Activated effector memory CD4-positive, alpha-beta T cell treated with Interleukin-2 at 50 U/mL for 16 hours (primary cell): ENCODE measurements at regions not wholly inside any gene's neighbourhood (a gene's known extent, or its start where the extent isn't known, plus 50 kb on each side); places are given as distances from the start of the nearest gene placed in this dataset.

Experiments
- DNase-seq: peaks from one replicate; pipeline ENCODE4 v3.0.0-alpha.2; 2020

- no peak for DNase-seq
Observed at GRCh38 chr10:128837478-128837877, 629.6 kb upstream of the MGMT start.

GRCh38 chr10:128839134-128839533 is 627.9 kb upstream of the MGMT start:
- no peak for DNase-seq

- DNase-seq: no peak
Observed at GRCh38 chr10:128839701-128840100, 627.3 kb upstream of the MGMT start.

GRCh38 chr10:128843972-128844371 is 623.1 kb upstream of the MGMT start:
- DNase-seq: no peak

GRCh38 chr10:128846927-128847326 is 620.1 kb upstream of the MGMT start:
- DNase-seq: no peak

GRCh38 chr10:128848810-128849209 is 618.2 kb upstream of the MGMT start:
- no peak for DNase-seq

GRCh38 chr10:128850647-128851046 is 616.4 kb upstream of the MGMT start:
- no peak for DNase-seq

- DNase-seq: no peak
Observed at GRCh38 chr10:128851281-128851680, 615.8 kb upstream of the MGMT start.

- no peak for DNase-seq
Observed at GRCh38 chr10:128851726-128852125, 615.3 kb upstream of the MGMT start.

- no peak for DNase-seq
Observed at GRCh38 chr10:128852449-128852848, 614.6 kb upstream of the MGMT start.

GRCh38 chr10:128852902-128853301 is 614.1 kb upstream of the MGMT start:
- no peak for DNase-seq

GRCh38 chr10:128853537-128853936 is 613.5 kb upstream of the MGMT start:
- DNase-seq: no peak

- DNase-seq: no peak
Observed at GRCh38 chr10:128854204-128854603, 612.8 kb upstream of the MGMT start.

- no peak for DNase-seq
Observed at GRCh38 chr10:128854963-128855362, 612.1 kb upstream of the MGMT start.

GRCh38 chr10:128855618-128856428 is 611.2 kb upstream of the MGMT start:
- DNase-seq: no peak

GRCh38 chr10:128859738-128860386 is 607.2 kb upstream of the MGMT start:
- DNase-seq: no peak

GRCh38 chr10:128860574-128860973 is 606.5 kb upstream of the MGMT start:
- DNase-seq: no peak

- DNase-seq: no peak
Observed at GRCh38 chr10:128861018-128861901, 605.8 kb upstream of the MGMT start.

- DNase-seq: no peak
Observed at GRCh38 chr10:128863411-128863810, 603.6 kb upstream of the MGMT start.

- no peak for DNase-seq
Observed at GRCh38 chr10:128863823-128864405, 603.1 kb upstream of the MGMT start.

GRCh38 chr10:128864554-128865295 is 602.3 kb upstream of the MGMT start:
- DNase-seq: no peak

- DNase-seq: no peak
Observed at GRCh38 chr10:128865436-128866195, 601.4 kb upstream of the MGMT start.
